Liver (tissue), 6 donors: ENCODE measurements at regions not wholly inside any gene's neighbourhood (a gene's known extent, or its start where the extent isn't known, plus 50 kb on each side); places are given as distances from the start of the nearest gene placed in this dataset.
"Not testable (repeated sequence)": the region's sequence is repeated elsewhere in the genome, so short reads cannot be mapped to it uniquely, and the experiment has no call there.

Experiments used
- DNase-seq: peaks from one replicate; pipeline ENCODE4 v3.0.0-alpha.2; 2017; ENCODE audit warnings: low spot score
- H3K27ac ChIP-seq, 2 donors: one replicate each; pipeline ENCODE4 v1.7.0; 2013; ENCODE audit warnings: inconsistent platforms in 2 of 2, low read length in 2 of 2, control low read depth in 1 of 2, low read depth in 1 of 2, mild to moderate bottlenecking in 1 of 2
- H3K27me3 ChIP-seq, 4 donors: one replicate each; pipeline versions ENCODE4 v1.6.1 to v1.7.0; 2013; ENCODE audit warnings: low read length in 3 of 4, inconsistent platforms in 1 of 4, mild to moderate bottlenecking in 1 of 4, moderate library complexity in 1 of 4; ENCODE audit not compliant: control insufficient read depth in 4 of 4, insufficient read depth in 4 of 4
- H3K36me3 ChIP-seq, 4 donors: one replicate each; pipeline versions ENCODE4 v1.6.1 to v1.7.0; 2013; ENCODE audit warnings: low read length in 3 of 4, mild to moderate bottlenecking in 3 of 4, low read depth in 1 of 4, moderate library complexity in 1 of 4; ENCODE audit not compliant: control insufficient read depth in 4 of 4, insufficient read depth in 3 of 4
- H3K4me1 ChIP-seq, 4 donors: one replicate each; pipeline versions ENCODE4 v1.6.1 to v1.7.0; 2013; ENCODE audit warnings: low read length in 3 of 4, mild to moderate bottlenecking in 3 of 4, moderate library complexity in 1 of 4; ENCODE audit not compliant: control insufficient read depth in 4 of 4, insufficient read depth in 4 of 4
- H3K4me3 ChIP-seq, 3 donors: one replicate each; pipeline versions ENCODE4 v1.6.1 to v1.7.0; 2013; ENCODE audit warnings: low read length in 3 of 3, control low read depth in 1 of 3, low read depth in 1 of 3, mild to moderate bottlenecking in 1 of 3
- H3K9ac ChIP-seq, 2 donors: one replicate each; pipeline ENCODE4 v1.7.0; 2013; ENCODE audit warnings: low read length in 2 of 2, mild to moderate bottlenecking in 2 of 2, moderate library complexity in 2 of 2, control low read depth in 1 of 2, low read depth in 1 of 2
- H3K9me3 ChIP-seq, 4 donors: one replicate each; pipeline versions ENCODE4 v1.6.1 to v1.7.0; 2013; ENCODE audit warnings: low read length in 3 of 4; ENCODE audit not compliant: control insufficient read depth in 4 of 4
- WGBS: extraction: QIAGEN DNeasy Blood & Tissue Kit; methylation state at CpG from one replicate; pipeline ENCODE4 v1.1.7; 2013; 5-methylcytosine and 5-hydroxymethylcytosine counted together
- donor health status: healthy.
- donor health status: healthy.
- donor health status: healthy.

DNA sequence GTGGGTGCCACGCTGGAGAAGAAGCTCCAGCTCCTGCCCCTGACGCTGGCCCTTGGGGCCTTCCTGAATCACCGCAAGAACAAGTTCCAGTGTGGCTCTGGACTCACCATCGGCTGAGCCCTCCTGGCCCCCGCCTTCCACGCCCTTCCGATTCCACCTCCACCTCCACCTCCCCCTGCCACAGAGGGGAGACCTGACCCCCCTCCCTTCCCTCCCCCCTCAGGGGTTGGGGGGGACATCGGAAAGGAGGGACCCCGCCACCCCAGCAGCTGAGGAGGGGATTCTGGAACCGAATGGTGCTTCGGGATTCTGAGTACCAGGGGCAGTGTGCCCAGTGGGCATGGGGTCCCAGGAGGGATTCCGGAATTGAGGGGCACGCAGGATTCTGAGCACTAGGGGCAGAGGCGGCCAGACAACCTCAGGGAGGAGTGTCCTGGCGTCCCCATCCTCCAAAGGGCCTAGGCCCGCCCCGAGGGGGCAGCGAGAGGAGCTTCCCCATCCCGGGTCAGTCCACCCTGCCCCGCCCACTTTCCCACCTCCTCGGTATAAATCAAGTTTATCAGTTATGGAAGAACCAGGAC, 166.0 kb downstream of the POTEG start:
- not testable (repeated sequence) for H3K4me3 ChIP-seq, H3K9ac ChIP-seq, H3K36me3 ChIP-seq, DNase-seq, H3K27me3 ChIP-seq, H3K9me3 ChIP-seq, H3K4me1 ChIP-seq, H3K27ac ChIP-seq
- no CpG with 5 or more reads among the region's 21 CpGs for WGBS

- not testable (repeated sequence) for H3K9me3 ChIP-seq, H3K27me3 ChIP-seq, H3K27ac ChIP-seq, H3K4me3 ChIP-seq, H3K4me1 ChIP-seq, H3K36me3 ChIP-seq, DNase-seq, H3K9ac ChIP-seq
- WGBS: no CpG with 5 or more reads among the region's 1 CpG
Observed at GRCh38 chr14:19272235-19272634, 161.9 kb downstream of the POTEG start.

DNA sequence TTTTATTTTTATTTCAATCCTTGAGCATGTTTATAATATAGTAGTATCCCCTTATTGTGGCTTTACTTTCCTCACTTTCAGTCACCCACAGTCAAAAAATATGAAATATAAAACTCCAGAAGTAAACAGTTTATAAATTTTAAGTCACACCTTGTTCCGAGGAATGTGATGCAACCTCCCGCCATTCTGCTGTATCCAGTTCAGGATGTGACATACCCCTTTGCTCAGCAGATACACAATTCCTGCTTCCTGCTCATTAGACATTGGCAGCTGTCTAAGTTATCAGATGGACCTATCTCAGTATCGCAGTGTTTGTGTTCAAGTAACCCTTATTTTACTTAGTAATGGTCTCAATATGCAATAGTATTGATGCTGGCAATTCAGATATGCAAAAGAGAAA, 144.5 kb downstream of the POTEG start:
- H3K9ac ChIP-seq, H3K27ac ChIP-seq, H3K4me1 ChIP-seq, DNase-seq, H3K9me3 ChIP-seq, H3K27me3 ChIP-seq, H3K36me3 ChIP-seq, H3K4me3 ChIP-seq: not testable (repeated sequence)
- WGBS: 83% methylated on average over 1 of the region's 3 CpGs

DNA sequence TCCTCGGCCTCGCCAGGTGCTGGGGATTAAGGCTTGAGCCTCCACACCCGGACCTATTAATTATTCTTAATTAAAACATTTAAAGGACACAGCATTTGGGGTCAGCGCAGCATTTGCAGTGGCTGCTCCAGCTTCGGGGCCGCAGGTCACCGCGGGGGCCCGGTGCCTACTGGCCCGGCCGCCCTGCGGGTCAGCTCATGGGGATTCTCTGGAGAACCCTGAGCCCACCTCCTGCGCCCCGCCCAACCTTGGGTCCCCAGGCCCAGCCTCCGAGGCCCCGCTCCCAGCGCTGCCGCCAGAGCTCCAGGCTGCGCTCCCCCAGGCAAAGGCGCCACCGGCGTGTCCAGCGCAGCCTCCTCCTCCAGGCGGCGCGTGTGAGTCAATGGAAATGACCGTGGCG, 133.9 kb downstream of the POTEG start:
- not testable (repeated sequence) for H3K27ac ChIP-seq, H3K4me3 ChIP-seq, H3K9ac ChIP-seq, H3K27me3 ChIP-seq, H3K36me3 ChIP-seq, H3K4me1 ChIP-seq, H3K9me3 ChIP-seq, DNase-seq
- WGBS: 68% methylated on average over 11 of the region's 28 CpGs

GRCh38 chr14:19300838-19301237, 133.3 kb downstream of the POTEG start:
- H3K36me3 ChIP-seq, DNase-seq, H3K27ac ChIP-seq, H3K9ac ChIP-seq, H3K9me3 ChIP-seq, H3K27me3 ChIP-seq, H3K4me1 ChIP-seq, H3K4me3 ChIP-seq: not testable (repeated sequence)
- WGBS: 62% methylated on average over 18 of the region's 30 CpGs

DNA sequence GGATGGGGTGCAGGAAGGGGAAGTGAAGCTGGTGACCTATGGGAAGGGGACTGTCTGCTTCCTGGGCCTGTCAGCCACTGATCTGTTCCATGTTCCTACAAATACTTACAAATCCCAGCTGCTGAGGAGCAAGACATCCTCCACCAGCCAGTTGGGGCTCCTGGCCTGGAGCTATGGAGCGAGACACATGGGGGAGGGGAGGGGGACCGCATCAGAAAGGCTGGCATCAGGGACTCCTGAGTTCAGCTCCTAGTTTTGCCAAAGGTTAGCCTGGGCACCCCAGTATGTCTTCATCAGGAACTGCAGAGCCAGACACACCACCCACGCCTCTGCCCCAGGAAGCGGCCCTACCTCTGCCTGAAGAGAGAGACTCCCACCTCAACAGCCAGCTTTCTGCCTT, 130.3 kb downstream of the POTEG start:
- not testable (repeated sequence) for DNase-seq, H3K36me3 ChIP-seq, H3K9me3 ChIP-seq, H3K4me1 ChIP-seq, H3K4me3 ChIP-seq, H3K27me3 ChIP-seq, H3K9ac ChIP-seq, H3K27ac ChIP-seq
- WGBS: 80% methylated on average over 2 of the region's 4 CpGs

DNA sequence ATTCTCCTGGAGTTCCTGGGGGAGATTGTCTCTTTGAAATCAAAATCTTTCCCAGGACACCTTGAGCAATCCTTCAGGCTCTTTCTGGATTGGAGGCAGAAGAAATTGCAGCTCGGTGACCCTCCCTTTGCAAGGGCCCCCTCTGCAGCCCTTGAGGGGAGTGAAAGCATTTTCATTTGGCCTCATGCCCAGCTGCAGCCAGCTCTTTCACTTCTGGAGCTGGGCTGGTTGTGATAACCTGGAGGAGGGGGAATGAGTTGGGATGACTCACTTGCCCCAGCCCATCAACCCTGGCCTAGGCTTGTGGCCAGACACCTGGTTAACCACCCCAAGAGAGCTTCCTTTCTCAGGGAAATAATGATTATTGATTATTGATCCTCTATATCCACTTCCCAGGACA, 129.7 kb downstream of the POTEG start:
- no CpG with 5 or more reads among the region's 1 CpG for WGBS
- DNase-seq, H3K4me1 ChIP-seq, H3K27me3 ChIP-seq, H3K36me3 ChIP-seq, H3K4me3 ChIP-seq, H3K27ac ChIP-seq, H3K9ac ChIP-seq, H3K9me3 ChIP-seq: not testable (repeated sequence)

DNA sequence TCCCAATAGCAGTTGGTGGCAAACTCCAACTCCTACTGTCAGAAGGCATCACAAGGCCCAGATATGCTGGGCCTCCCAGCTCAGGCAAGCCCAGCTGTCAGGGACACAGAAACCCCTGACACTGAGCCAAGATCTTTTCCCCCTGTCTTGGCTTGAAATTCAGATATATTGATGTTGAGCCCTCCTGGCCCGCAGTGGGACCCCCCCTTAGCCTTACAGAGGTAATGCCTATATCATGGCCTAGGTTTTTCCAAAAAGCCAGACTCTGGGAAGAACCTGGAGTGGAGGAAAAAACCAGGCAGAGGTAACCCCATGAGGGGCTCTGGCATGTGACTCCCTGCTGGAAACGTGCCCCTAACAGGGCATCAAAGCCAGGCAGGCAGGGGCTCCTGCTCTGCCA, 129.2 kb downstream of the POTEG start:
- H3K27ac ChIP-seq, DNase-seq, H3K4me1 ChIP-seq, H3K9me3 ChIP-seq, H3K27me3 ChIP-seq, H3K36me3 ChIP-seq, H3K9ac ChIP-seq, H3K4me3 ChIP-seq: not testable (repeated sequence)
- 50% methylated on average over 1 of the region's 2 CpGs for WGBS

GRCh38 chr14:19305776-19306175, 128.4 kb downstream of the POTEG start:
- 65% methylated on average over 1 of the region's 3 CpGs for WGBS

More at GRCh38 chr14:19305776-19306175, 128.4 kb downstream of the POTEG start:
- not testable (repeated sequence) for H3K36me3 ChIP-seq, H3K9me3 ChIP-seq, H3K27ac ChIP-seq, H3K4me1 ChIP-seq, H3K4me3 ChIP-seq, H3K9ac ChIP-seq, H3K27me3 ChIP-seq, DNase-seq
